ENCODE measurements at regions not wholly inside any gene's neighbourhood (a gene's known extent, or its start where the extent isn't known, plus 50 kb on each side); places are given as distances from the start of the nearest gene placed in this dataset.
"Not testable (repeated sequence)": the region's sequence is repeated elsewhere in the genome, so short reads cannot be mapped to it uniquely, and the experiment has no call there.

DNA sequence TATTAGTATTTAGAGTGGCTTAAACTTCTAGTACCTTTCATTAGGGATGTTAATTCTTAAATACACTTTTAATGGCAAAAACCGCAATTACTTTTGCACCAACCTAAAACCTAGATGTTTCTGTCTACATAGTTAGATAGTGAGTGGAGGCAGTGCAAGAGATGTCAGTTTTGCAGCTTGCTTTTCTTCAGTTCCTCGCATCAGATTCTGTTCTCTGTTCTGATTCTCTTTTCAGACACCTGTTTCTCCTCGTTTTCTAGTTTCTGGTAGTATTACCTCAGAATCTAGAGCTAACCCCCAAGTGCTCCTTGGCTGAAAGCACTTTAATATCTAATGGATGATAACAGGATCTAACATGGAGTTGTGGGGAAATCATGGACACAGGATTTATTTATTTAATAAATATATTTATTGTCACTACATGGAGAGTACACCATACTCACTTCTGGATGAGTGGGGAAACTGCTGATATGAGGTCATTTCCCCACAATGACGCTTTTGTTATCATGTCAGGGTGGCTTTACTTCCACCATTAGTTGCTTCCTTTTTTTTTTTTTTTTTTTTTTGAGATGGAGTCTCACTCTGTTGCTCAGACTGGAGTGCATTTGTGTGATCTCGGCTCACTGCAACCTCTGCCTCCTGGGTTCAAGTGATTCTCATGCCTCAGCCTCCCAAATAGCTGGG, 184.4 kb downstream of the TP53TG3F start:
- TF ChIP-seq, protein P1, sequence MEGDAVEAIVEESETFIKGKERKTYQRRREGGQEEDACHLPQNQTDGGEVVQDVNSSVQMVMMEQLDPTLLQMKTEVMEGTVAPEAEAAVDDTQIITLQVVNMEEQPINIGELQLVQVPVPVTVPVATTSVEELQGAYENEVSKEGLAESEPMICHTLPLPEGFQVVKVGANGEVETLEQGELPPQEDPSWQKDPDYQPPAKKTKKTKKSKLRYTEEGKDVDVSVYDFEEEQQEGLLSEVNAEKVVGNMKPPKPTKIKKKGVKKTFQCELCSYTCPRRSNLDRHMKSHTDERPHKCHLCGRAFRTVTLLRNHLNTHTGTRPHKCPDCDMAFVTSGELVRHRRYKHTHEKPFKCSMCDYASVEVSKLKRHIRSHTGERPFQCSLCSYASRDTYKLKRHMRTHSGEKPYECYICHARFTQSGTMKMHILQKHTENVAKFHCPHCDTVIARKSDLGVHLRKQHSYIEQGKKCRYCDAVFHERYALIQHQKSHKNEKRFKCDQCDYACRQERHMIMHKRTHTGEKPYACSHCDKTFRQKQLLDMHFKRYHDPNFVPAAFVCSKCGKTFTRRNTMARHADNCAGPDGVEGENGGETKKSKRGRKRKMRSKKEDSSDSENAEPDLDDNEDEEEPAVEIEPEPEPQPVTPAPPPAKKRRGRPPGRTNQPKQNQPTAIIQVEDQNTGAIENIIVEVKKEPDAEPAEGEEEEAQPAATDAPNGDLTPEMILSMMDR (IDR thresholded peaks at IDR 0.05; ENCODE audit: control extremely low read depth in 1 of 3, insufficient read depth in 1 of 3, low read depth in 1 of 3, low read length in 3 of 3), result not testable (repeated sequence)
- TF ChIP-seq HDAC2 (IDR thresholded peaks at IDR 0.05; ENCODE audit: borderline replicate concordance in 1 of 2, low read depth in 2 of 2, low read length in 2 of 2); YY1 (IDR thresholded peaks at IDR 0.05; ENCODE audit: low read depth, low read length); POLR2AphosphoS5 (IDR thresholded peaks at IDR 0.05; ENCODE audit: low read depth, low read length); CEBPB (IDR thresholded peaks at IDR 0.05; ENCODE audit: low read depth, low read length); CBX5 (IDR thresholded peaks at IDR 0.05; ENCODE audit: low read depth, low read length); SIN3A (conservative IDR thresholded peaks at IDR 0.05 in 1 of 2, IDR thresholded peaks at IDR 0.05 in 1 of 2; ENCODE audit: low read depth in 1 of 2, low read length in 2 of 2); TAF7 (optimal IDR thresholded peaks at IDR 0.05; ENCODE audit: borderline replicate concordance, low read depth, low read length): not testable (repeated sequence)
- TF ChIP-seq, protein P2, sequence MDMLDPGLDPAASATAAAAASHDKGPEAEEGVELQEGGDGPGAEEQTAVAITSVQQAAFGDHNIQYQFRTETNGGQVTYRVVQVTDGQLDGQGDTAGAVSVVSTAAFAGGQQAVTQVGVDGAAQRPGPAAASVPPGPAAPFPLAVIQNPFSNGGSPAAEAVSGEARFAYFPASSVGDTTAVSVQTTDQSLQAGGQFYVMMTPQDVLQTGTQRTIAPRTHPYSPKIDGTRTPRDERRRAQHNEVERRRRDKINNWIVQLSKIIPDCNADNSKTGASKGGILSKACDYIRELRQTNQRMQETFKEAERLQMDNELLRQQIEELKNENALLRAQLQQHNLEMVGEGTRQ (IDR thresholded peaks at IDR 0.05; ENCODE audit: low read length), result not testable (repeated sequence)
- TF ChIP-seq, protein P3, sequence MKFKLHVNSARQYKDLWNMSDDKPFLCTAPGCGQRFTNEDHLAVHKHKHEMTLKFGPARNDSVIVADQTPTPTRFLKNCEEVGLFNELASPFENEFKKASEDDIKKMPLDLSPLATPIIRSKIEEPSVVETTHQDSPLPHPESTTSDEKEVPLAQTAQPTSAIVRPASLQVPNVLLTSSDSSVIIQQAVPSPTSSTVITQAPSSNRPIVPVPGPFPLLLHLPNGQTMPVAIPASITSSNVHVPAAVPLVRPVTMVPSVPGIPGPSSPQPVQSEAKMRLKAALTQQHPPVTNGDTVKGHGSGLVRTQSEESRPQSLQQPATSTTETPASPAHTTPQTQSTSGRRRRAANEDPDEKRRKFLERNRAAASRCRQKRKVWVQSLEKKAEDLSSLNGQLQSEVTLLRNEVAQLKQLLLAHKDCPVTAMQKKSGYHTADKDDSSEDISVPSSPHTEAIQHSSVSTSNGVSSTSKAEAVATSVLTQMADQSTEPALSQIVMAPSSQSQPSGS (IDR thresholded peaks at IDR 0.05; ENCODE audit: low read length), result not testable (repeated sequence)
